Activated naive CD4-positive, alpha-beta T cell treated with anti-CD3 and anti-CD28 coated beads, Interleukin-2, amount 50 U/mL, for 72 hours (primary cell): ENCODE measurements at regions not wholly inside any gene's neighbourhood (a gene's known extent, or its start where the extent isn't known, plus 50 kb on each side); places are given as distances from the start of the nearest gene placed in this dataset.
"Not testable (repeated sequence)": the region's sequence is repeated elsewhere in the genome, so short reads cannot be mapped to it uniquely, and the experiment has no call there.

Source experiments
- ATAC-seq, 2 donors: fragments of 150-1000 bp; cut with Tn5 transposase; 2 replicates each; pipeline ENCODE4 v1.10.0; 2021; ENCODE audit warnings: mild to moderate bottlenecking in 2 of 2, moderate library complexity in 2 of 2
- DNase-seq, 2 donors: peaks; one replicate each; pipeline ENCODE4 v3.0.0; 2021 to 2022; ENCODE audit warnings: low spot score in 2 of 2
- H3K27ac Mint-ChIP-seq, 2 donors: one replicate each; pipeline ENCODE4 v1.8.0; 2022; ENCODE audit warnings: mild to moderate bottlenecking in 2 of 2, mixed read lengths in 2 of 2
- H3K36me3 Mint-ChIP-seq, 2 donors: one replicate each; pipeline ENCODE4 v1.8.0; 2022; ENCODE audit warnings: mixed read lengths in 2 of 2
- H3K9me3 Mint-ChIP-seq, 2 donors: one replicate each; pipeline ENCODE4 v1.8.0; 2022; ENCODE audit warnings: mixed read lengths in 2 of 2

DNA sequence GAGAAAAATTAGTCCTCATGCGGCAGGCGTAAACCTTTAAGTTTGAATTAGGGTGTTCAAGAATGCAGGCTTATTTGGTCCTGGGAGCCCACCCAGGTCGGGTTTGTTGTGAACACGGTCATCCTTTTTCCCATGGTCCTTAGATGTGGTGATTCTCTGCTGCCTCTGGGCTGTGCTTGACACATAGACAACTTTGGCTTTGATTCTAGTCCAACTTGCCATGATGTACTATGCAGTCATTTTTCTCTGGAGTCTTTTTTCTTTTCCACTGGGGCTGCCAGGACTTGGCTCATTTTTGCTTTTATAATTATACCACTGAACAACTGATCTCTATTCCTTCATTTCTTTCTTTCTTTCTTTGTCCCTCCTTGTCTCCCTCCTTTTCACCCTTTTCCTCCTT, 218.6 kb downstream of the SREK1 start:
- Mint-ChIP-seq H3K27ac (no peak overlapping the region), H3K9me3 (peaks cover 0 to 4% of the 10 kb centered on the region in 2 donors), H3K36me3 (no peaks in the 10 kb centered on the region)
- DNase-seq (no peak), ATAC-seq (no peak)

DNA sequence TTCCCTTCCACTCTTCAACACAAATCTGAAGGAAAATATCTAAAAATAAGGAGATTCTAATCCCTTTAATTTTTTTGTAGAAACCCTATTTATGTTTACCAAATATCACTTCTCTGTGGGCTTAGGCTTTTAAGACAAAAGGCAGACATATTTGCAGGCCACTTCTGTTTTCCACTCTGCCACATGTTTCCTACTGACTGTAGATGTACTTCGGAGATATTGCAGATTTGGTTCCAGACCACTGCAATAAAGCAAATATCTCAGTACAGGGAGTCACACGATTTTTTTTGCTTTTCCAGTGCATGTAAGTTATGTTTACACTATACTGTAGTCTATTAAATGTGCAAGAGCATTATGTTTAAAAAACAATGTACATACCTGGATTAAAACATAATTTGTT, 219.0 kb downstream of the SREK1 start:
- peaks cover 0 to 4% of the 10 kb centered on the region in 2 donors for H3K9me3 Mint-ChIP-seq
- H3K27ac Mint-ChIP-seq, result no peak overlapping the region
- DNase-seq, result no peak
- no peaks in the 10 kb centered on the region for H3K36me3 Mint-ChIP-seq
- ATAC-seq, result no peak

- H3K27ac Mint-ChIP-seq, result no peak overlapping the region
- no peak for ATAC-seq
These were observed 220.1 kb downstream of the SREK1 start for GRCh38 chr5:66364186-66364585.

GRCh38 chr5:66365981-66366380, 221.9 kb downstream of the SREK1 start:
- H3K36me3 Mint-ChIP-seq, result no peaks in the 10 kb centered on the region
- ATAC-seq, result no peak
- H3K27ac Mint-ChIP-seq, result no peak overlapping the region
- DNase-seq, result no peak
- H3K9me3 Mint-ChIP-seq, result peaks cover 0 to 4% of the 10 kb centered on the region in 2 donors

More at GRCh38 chr5:66364186-66364585, 220.1 kb downstream of the SREK1 start:
- H3K36me3 Mint-ChIP-seq, result no peaks in the 10 kb centered on the region
- no peak for DNase-seq
- H3K9me3 Mint-ChIP-seq, result peaks cover 0 to 4% of the 10 kb centered on the region in 2 donors

- H3K27ac Mint-ChIP-seq, result no peak overlapping the region
- no peaks in the 10 kb centered on the region for H3K36me3 Mint-ChIP-seq
These were observed 223.9 kb downstream of the SREK1 start for GRCh38 chr5:66367814-66368541.

DNA sequence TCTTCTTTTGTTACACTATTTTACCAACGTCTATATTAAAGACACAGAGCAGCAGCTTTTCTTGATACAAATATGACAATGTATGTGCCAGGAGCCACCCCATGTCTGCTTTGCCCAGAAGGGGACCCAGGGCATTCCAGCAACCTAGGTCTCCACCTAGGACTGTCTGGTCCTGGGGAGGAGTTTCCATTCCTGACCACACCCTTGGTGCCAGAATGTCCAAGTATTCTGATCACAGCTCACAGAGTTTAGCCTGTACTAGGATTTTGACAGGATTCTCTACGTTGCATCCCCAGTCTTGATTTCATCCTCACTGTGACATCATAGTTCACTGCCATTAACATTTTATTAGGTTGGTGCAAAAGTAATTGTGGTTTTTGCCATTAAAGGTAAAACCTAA, 224.7 kb downstream of the SREK1 start:
- no peak for ATAC-seq
- DNase-seq, result no peak
- Mint-ChIP-seq H3K9me3 (peaks cover 0 to 4% of the 10 kb centered on the region in 2 donors), H3K27ac (no peak overlapping the region), H3K36me3 (no peaks in the 10 kb centered on the region)

More at GRCh38 chr5:66367814-66368541, 223.9 kb downstream of the SREK1 start:
- no peak for ATAC-seq
- DNase-seq, result no peak
- H3K9me3 Mint-ChIP-seq, result peaks cover 0 to 4% of the 10 kb centered on the region in 2 donors

- no peak overlapping the region for H3K27ac Mint-ChIP-seq
- H3K36me3 Mint-ChIP-seq, result no peaks in the 10 kb centered on the region
- no peak for ATAC-seq
- DNase-seq, result no peak
- H3K9me3 Mint-ChIP-seq, result no peaks in the 10 kb centered on the region
These were observed 218.4 kb upstream of the MAST4 start for GRCh38 chr5:66377747-66378146.

DNA sequence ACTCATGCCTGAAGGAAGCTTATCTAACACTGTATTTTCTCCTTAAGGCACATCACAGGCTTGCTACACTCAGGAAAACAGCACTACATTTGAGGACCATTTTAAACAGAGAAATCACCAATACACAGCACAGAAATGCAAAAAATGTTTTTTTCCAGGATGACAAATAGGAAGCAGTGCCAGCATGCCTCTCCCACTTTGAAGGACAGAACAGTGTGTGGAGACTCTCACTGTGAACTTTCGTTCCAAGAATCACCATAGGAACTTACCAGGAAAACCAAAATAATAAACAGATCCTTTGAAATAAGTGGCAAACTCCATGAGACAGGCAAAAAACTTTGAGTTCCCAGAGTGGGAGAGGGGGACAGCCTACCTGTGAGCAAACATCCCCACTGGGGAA, 217.8 kb upstream of the MAST4 start:
- DNase-seq, result no peak
- ATAC-seq, result no peak
- no peaks in the 10 kb centered on the region for H3K9me3 Mint-ChIP-seq
- no peaks in the 10 kb centered on the region for H3K36me3 Mint-ChIP-seq
- H3K27ac Mint-ChIP-seq, result no peak overlapping the region

- ATAC-seq (no peak), DNase-seq (no peak)
- Mint-ChIP-seq H3K36me3 (no peaks in the 10 kb centered on the region), H3K27ac (no peak overlapping the region), H3K9me3 (no peaks in the 10 kb centered on the region)
These were observed 214.0 kb upstream of the MAST4 start for GRCh38 chr5:66382152-66382551.

DNA sequence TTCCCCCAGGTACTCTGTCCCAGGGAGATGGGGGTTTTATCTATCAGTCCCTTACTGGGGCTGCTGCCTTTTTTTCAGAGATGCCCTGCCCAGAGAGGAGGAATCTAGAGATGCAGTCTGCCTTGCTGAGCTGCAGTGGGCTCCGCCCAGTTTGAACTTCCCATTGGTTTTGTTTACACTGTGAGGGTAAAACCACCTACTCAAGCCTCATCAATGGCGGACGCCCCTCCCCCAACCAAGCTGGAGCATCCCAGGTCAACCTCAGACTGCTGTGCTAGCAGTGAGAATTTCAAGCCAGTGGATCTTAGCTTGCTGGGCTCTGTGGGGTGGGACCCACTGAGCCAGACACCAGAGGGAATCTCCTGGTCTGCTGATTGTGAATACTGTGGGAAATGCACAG, 191.0 kb upstream of the MAST4 start:
- not testable (repeated sequence) for H3K36me3 Mint-ChIP-seq, H3K27ac Mint-ChIP-seq, DNase-seq, ATAC-seq, H3K9me3 Mint-ChIP-seq

DNA sequence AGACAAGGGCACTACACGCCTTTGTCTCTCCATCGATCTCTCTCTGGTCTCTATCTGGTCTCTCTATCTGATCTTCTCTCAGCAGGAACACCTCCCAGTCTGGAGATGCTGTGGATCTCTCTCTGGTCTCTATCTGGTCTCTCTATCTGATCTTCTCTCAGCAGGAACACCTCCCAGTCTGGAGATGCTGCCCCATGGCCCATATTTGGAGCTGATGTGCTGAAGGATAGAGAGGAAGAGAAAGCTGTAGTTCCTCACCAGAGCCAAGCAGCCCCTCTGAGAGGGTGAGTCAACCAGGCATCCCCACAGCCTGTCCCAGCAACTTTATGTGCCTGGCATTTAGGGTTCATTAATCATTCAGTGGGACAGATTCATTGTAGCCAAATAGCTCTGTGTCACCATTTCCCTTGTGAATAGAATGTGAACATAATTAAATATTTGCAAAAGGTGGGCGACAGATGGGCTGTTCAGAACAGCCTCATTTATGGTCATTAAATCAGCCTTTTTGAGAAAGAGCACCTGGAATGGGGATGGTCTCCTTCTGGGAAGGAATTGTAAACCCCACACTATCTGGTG, 189.3 kb upstream of the MAST4 start:
- no peak overlapping the region for H3K27ac Mint-ChIP-seq
- DNase-seq (no peak), ATAC-seq (no peak)
- no peaks in the 10 kb centered on the region for H3K36me3 Mint-ChIP-seq
- peaks cover 0 to 4% of the 10 kb centered on the region in 2 donors for H3K9me3 Mint-ChIP-seq

DNA sequence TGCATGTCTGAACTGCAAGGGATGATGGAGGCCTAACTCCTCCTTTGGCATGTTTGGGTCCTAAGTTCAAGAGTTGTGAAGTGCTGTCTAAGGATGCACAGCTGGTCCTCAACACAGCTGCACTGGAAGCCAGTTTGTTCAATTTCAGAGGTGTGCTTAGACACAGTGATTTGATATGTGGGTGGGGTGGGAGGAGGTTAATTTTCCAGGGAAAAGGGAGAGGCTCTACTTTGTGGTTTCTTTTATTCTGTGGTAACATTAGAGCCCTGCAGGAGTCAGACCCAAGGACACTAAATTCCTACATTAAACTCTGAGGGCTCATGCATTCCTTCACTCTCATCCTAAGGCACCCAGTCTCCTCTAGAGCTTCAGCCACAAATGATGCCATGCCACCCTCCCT, 188.4 kb upstream of the MAST4 start:
- no peak overlapping the region for H3K27ac Mint-ChIP-seq
- peaks cover 0 to 4% of the 10 kb centered on the region in 2 donors for H3K9me3 Mint-ChIP-seq
- no peak for ATAC-seq
- DNase-seq, result no peak
- no peaks in the 10 kb centered on the region for H3K36me3 Mint-ChIP-seq

DNA sequence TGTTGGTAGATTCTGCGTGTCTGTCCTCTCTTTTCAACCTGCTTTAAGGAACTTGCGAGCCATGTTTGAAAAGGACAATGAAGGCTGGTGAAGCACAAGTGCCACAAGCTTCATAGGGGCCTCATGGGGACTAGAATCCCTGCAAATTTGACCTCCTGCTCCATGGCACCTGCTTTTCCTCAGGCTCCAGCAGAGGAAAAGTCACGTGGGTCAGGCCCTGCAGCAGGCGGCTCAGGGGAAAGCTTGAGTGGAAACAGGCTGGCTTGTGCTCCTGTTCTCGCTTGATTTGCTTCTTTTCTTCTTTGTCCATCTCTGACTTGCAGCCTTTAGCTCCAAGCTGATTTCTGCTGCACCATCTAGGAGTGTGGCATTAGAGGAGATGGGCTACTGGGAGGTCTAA, 187.6 kb upstream of the MAST4 start:
- Mint-ChIP-seq H3K27ac (no peak overlapping the region), H3K9me3 (peaks cover 0 to 4% of the 10 kb centered on the region in 2 donors), H3K36me3 (no peaks in the 10 kb centered on the region)
- DNase-seq (no peak), ATAC-seq (no peak)

DNA sequence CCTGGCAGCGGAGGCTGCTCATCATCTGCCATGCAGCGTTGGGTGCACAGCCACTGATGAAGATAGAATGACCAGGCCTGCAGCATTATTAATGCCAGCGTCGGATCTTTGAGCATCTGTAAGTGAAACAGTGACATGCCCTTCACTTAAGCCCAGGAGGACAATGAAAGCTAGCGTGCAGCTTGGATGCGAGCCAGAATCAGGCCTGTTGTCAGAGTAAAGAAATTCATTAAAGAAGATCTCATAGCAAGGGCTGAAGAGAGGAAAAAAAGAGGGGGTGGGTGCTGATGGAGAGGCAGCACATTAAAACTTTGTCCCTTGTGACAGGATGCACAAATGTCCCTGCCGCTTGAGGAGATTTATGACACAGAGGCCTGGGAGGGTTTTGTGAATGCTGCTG, 186.1 kb upstream of the MAST4 start:
- Mint-ChIP-seq H3K9me3 (peaks cover 0 to 4% of the 10 kb centered on the region in 2 donors), H3K27ac (no peak overlapping the region), H3K36me3 (no peaks in the 10 kb centered on the region)
- DNase-seq (no peak), ATAC-seq (no peak)

- H3K27ac Mint-ChIP-seq, result no peak overlapping the region
- H3K36me3 Mint-ChIP-seq, result no peaks in the 10 kb centered on the region
- peaks cover 0 to 4% of the 10 kb centered on the region in 2 donors for H3K9me3 Mint-ChIP-seq
- DNase-seq (no peak), ATAC-seq (no peak)
These were observed 184.5 kb upstream of the MAST4 start for GRCh38 chr5:66411701-66412100.

DNA sequence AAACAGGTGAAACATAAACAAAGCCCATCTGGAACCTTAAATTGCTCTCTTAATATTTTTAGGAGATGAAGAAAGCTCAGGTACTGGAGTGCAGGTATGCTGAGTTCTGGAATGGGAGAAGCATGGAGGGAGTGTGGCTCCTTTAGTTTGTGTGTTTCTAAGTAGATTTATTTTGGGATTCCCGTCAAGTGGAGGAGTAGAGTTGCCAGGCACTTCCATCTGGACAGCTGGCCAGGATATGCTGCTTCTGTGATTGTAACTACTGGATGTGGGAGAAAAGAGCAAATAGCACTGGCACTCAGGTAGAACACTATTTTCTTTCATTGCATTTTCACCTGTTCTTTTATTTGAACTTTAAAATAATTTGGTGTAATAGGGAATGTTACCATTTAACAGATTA, 182.3 kb upstream of the MAST4 start:
- H3K36me3 Mint-ChIP-seq, result no peaks in the 10 kb centered on the region
- peaks cover 0 to 4% of the 10 kb centered on the region in 2 donors for H3K9me3 Mint-ChIP-seq
- ATAC-seq (no peak), DNase-seq (no peak)
- H3K27ac Mint-ChIP-seq, result no peak overlapping the region

GRCh38 chr5:66415208-66415607, 181.0 kb upstream of the MAST4 start:
- H3K36me3 Mint-ChIP-seq, result no peaks in the 10 kb centered on the region
- ATAC-seq, result no peak
- H3K9me3 Mint-ChIP-seq, result no peaks in the 10 kb centered on the region
- no peak overlapping the region for H3K27ac Mint-ChIP-seq
- DNase-seq, result no peak

DNA sequence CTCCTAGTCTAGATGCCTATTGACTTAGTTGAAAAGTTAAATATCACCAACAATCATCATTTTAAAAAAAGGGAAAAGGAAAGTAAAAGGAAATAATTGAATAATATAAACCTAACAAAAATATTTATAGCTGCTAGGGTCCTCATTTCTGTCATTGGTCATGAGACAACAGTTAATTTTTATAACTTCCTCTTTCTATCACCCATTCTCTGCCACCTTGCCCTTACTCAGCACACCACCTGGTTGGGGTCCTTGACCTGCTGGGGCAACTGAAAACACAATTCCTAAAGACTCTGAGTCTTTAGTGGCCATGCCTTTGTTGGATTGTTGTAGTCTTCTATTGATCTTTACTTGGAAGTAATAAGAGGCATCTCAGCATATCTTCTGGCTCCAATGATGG, 179.5 kb upstream of the MAST4 start:
- DNase-seq, result no peak
- no peak for ATAC-seq
- Mint-ChIP-seq H3K9me3 (no peaks in the 10 kb centered on the region), H3K36me3 (no peaks in the 10 kb centered on the region), H3K27ac (no peak overlapping the region)
